GM21619 (cell line): ENCODE measurements at regions not wholly inside any gene's neighbourhood (a gene's known extent, or its start where the extent isn't known, plus 50 kb on each side); places are given as distances from the start of the nearest gene placed in this dataset.
"Not testable (repeated sequence)": the region's sequence is repeated elsewhere in the genome, so short reads cannot be mapped to it uniquely, and the experiment has no call there.

ENCODE experiments used
- ATAC-seq: cut with Tn5 transposase; IDR thresholded peaks from one replicate; pipeline ENCODE4 v1.9.1; 2021; ENCODE audit not compliant: unreplicated experiment

- no peak for ATAC-seq
Measured at GRCh38 chr6:47405273-47405672, 72.3 kb upstream of the CD2AP start.

- ATAC-seq: no peak
Measured at GRCh38 chr6:47407300-47408281, 70.0 kb upstream of the CD2AP start.

- ATAC-seq: peak; percentile 76
Measured at GRCh38 chr6:47413752-47414422, 63.7 kb upstream of the CD2AP start.

GRCh38 chr6:47414423-47415167, 63.0 kb upstream of the CD2AP start:
- ATAC-seq: peak; percentile 73

- no peak for ATAC-seq
Measured at GRCh38 chr6:47416396-47417345, 60.9 kb upstream of the CD2AP start.

- ATAC-seq: no peak
Measured at GRCh38 chr6:47419621-47420020, 58.0 kb upstream of the CD2AP start.

GRCh38 chr6:47420394-47421371, 56.9 kb upstream of the CD2AP start:
- no peak for ATAC-seq

GRCh38 chr6:47423079-47423478, 54.5 kb upstream of the CD2AP start:
- ATAC-seq: no peak

GRCh38 chr6:47424436-47424836, 53.2 kb upstream of the CD2AP start:
- no peak for ATAC-seq

- ATAC-seq: not testable (repeated sequence)
Measured at GRCh38 chr6:47425724-47426123, 51.9 kb upstream of the CD2AP start.

- no peak for ATAC-seq
Measured at GRCh38 chr6:47426524-47427302, 50.9 kb upstream of the CD2AP start.

- ATAC-seq: no peak
Measured at GRCh38 chr6:47427680-47428079, 49.9 kb upstream of the CD2AP start.
